ENCODE measurements at regions not wholly inside any gene's neighbourhood (a gene's known extent, or its start where the extent isn't known, plus 50 kb on each side); places are given as distances from the start of the nearest gene placed in this dataset.

- Histone ChIP-seq H3K27me3 (ENCODE audit: control insufficient read depth in 2 of 2, insufficient read depth in 2 of 2, low read length in 2 of 2) (no peaks in the 10 kb centered on the region), H3K4me3 (ENCODE audit: low read length) (no peak overlapping the region), H3K27ac (ENCODE audit: low read depth, low read length) (no peak overlapping the region), H3K4me1 (ENCODE audit: control insufficient read depth in 2 of 2, insufficient read depth in 2 of 2, low read length in 2 of 2) (no peaks in the 10 kb centered on the region), H3K36me3 (ENCODE audit: control insufficient read depth in 2 of 3, insufficient read depth in 3 of 3, low read length in 3 of 3) (no peaks in the 10 kb centered on the region), H3K9me3 (ENCODE audit: control insufficient read depth in 2 of 3, low read length in 3 of 3) (no peaks in the 10 kb centered on the region)
- peaks cover 0 to 6% (median 4%) of the 10 kb centered on the region in 5 donors for H3K27me3 Mint-ChIP-seq
- no peak for ATAC-seq
- H3K9me3 Mint-ChIP-seq = no peaks in the 10 kb centered on the region
- DNase-seq = no peak
- H3K4me1 Mint-ChIP-seq = no peaks in the 10 kb centered on the region
- no peak overlapping the region for H3K4me3 Mint-ChIP-seq
- H3K27ac Mint-ChIP-seq = no peak overlapping the region
- intact Hi-C loops (cut with micrococcal nuclease) = no loop called here
- no peaks in the 10 kb centered on the region for H3K36me3 Mint-ChIP-seq
- POLR2A ChIA-PET = no interaction called here
- CTCF ChIA-PET = no interaction called here
These were observed 56.7 kb upstream of the ACTBL2 start for GRCh38 chr5:57539281-57539701.

- no peak overlapping the region for H3K4me3 Mint-ChIP-seq
- peaks cover 0 to 6% (median 4%) of the 10 kb centered on the region in 5 donors for H3K27me3 Mint-ChIP-seq
- intact Hi-C loops (cut with micrococcal nuclease) = no loop called here
- CTCF ChIA-PET = no interaction called here
- H3K27me3 ChIP-seq (ENCODE audit: control insufficient read depth in 2 of 2, insufficient read depth in 2 of 2, low read length in 2 of 2) = no peaks in the 10 kb centered on the region
- DNase-seq (no peak), ATAC-seq (no peak)
- H3K4me1 ChIP-seq (ENCODE audit: control insufficient read depth in 2 of 2, insufficient read depth in 2 of 2, low read length in 2 of 2) = no peaks in the 10 kb centered on the region
- no peaks in the 10 kb centered on the region for H3K9me3 ChIP-seq (ENCODE audit: control insufficient read depth in 2 of 3, low read length in 3 of 3)
- H3K4me1 Mint-ChIP-seq = no peaks in the 10 kb centered on the region
- H3K27ac ChIP-seq (ENCODE audit: low read depth, low read length) = no peak overlapping the region
- H3K4me3 ChIP-seq (ENCODE audit: low read length) = no peak overlapping the region
- POLR2A ChIA-PET = no interaction called here
- H3K36me3 Mint-ChIP-seq = no peaks in the 10 kb centered on the region
- H3K27ac Mint-ChIP-seq = no peak overlapping the region
- H3K9me3 Mint-ChIP-seq = no peaks in the 10 kb centered on the region
- no peaks in the 10 kb centered on the region for H3K36me3 ChIP-seq (ENCODE audit: control insufficient read depth in 2 of 3, insufficient read depth in 3 of 3, low read length in 3 of 3)
These were observed 55.8 kb upstream of the ACTBL2 start for GRCh38 chr5:57538341-57538955.

DNA sequence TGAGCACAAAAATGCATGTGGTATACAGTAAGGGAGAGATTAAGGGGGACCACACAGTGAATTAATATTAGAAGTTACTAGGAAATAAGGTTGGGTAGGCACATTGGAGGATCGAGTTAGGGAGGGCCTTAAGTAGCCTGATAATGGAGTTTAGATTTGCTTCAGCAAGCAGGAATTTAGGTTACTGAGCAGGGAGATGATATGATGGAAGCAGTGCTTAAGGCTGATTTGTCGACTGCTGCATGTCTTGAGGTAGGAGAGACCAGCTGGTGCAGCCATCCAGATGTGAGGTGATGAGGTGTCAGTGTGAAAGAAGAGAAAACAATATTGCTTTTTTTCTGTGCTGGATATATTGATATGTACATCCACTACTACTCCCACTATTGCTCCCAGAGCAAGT lies 55.2 kb upstream of the ACTBL2 start:
- no peaks in the 10 kb centered on the region for H3K4me1 Mint-ChIP-seq
- H3K27me3 ChIP-seq (ENCODE audit: control insufficient read depth in 2 of 2, insufficient read depth in 2 of 2, low read length in 2 of 2) = no peaks in the 10 kb centered on the region
- no peaks in the 10 kb centered on the region for H3K36me3 Mint-ChIP-seq
- ChIA-PET POLR2A (no interaction called here), CTCF (no interaction called here)
- H3K27ac Mint-ChIP-seq = no peak overlapping the region
- DNase-seq (no peak), ATAC-seq (no peak)
- no peaks in the 10 kb centered on the region for H3K9me3 Mint-ChIP-seq
- no peak overlapping the region for H3K4me3 ChIP-seq (ENCODE audit: low read length)
- no peak overlapping the region for H3K4me3 Mint-ChIP-seq
- no peaks in the 10 kb centered on the region for H3K36me3 ChIP-seq (ENCODE audit: control insufficient read depth in 2 of 3, insufficient read depth in 3 of 3, low read length in 3 of 3)
- no peak overlapping the region for H3K27ac ChIP-seq (ENCODE audit: low read depth, low read length)
- H3K9me3 ChIP-seq (ENCODE audit: control insufficient read depth in 2 of 3, low read length in 3 of 3) = no peaks in the 10 kb centered on the region
- intact Hi-C loops (cut with micrococcal nuclease) = no loop called here
- peaks cover 0 to 6% (median 4%) of the 10 kb centered on the region in 5 donors for H3K27me3 Mint-ChIP-seq
- H3K4me1 ChIP-seq (ENCODE audit: control insufficient read depth in 2 of 2, insufficient read depth in 2 of 2, low read length in 2 of 2) = no peaks in the 10 kb centered on the region

DNA sequence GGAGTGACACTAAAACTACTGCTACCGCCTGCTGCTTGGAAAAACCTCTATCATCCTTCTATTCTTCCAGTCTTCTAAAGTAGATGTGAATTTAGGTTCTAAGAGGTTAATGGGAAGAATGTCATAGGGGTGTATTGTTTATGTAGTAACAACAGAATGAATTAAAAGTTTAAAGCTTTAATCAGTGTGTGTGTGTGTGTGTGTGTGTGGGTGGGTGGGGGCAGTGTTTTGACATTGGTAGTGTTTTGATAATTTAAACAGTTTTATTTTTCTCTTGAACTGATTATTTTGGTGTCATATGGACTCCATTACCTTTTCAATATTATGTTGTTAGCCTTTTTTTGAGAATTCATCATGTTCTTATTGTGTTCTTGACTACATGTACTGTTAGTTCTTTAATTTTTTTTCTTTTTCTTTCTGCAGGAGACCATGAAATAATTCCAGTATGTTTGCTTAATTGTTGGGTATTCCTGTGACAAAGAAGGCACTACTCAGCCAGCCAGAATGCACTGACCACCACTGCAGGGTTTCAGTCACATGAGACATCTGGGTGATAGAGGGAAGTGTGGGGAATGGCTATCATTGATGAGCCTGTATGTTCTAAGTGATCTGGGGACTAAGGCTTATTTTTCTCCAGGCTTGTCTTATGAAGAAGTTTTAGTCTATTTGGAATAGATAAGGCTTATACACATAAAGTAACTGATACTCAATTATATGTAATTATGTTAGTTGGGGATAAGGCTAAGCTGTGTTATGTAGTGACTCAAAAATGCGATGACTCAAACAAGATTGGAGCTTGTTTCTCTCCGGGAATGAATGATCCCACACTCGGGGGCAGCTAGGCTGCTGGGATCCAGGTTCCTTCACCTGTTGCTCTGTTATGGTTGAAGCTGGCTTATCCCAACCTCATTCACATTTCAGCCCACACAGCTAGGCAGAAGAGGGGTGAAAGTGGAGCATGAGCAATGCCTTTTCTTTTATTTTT lies 50.2 kb upstream of the ACTBL2 start:
- Mint-ChIP-seq H3K4me1 (peaks cover 0 to 2% (median 0%) of the 10 kb centered on the region in 7 donors), H3K4me3 (no peak overlapping the region), H3K27me3 (peaks cover 0 to 5% (median 0%) of the 10 kb centered on the region in 5 donors), H3K9me3 (peaks cover 0 to 3% (median 0%) of the 10 kb centered on the region in 11 donors), H3K27ac (no peak overlapping the region), H3K36me3 (no peaks in the 10 kb centered on the region)
- no peak overlapping the region for H3K27ac ChIP-seq (ENCODE audit: low read depth, low read length)
- H3K36me3 ChIP-seq (ENCODE audit: control insufficient read depth in 2 of 3, insufficient read depth in 3 of 3, low read length in 3 of 3) = no peaks in the 10 kb centered on the region
- no peaks in the 10 kb centered on the region for H3K9me3 ChIP-seq (ENCODE audit: control insufficient read depth in 2 of 3, low read length in 3 of 3)
- H3K27me3 ChIP-seq (ENCODE audit: control insufficient read depth in 2 of 2, insufficient read depth in 2 of 2, low read length in 2 of 2) = no peaks in the 10 kb centered on the region
- intact Hi-C loops (cut with micrococcal nuclease) = no loop called here
- H3K4me1 ChIP-seq (ENCODE audit: control insufficient read depth in 2 of 2, insufficient read depth in 2 of 2, low read length in 2 of 2) = no peaks in the 10 kb centered on the region
- ATAC-seq = no peak
- no peak overlapping the region for H3K4me3 ChIP-seq (ENCODE audit: low read length)
- ChIA-PET CTCF (no interaction called here), POLR2A (no interaction called here)
- no peak for DNase-seq

All from naive thymus-derived CD4-positive, alpha-beta T cell (primary cell).